Adrenal gland (tissue), 5 donors: ENCODE measurements at regions not wholly inside any gene's neighbourhood (a gene's known extent, or its start where the extent isn't known, plus 50 kb on each side); places are given as distances from the start of the nearest gene placed in this dataset.
"Not testable (repeated sequence)": the region's sequence is repeated elsewhere in the genome, so short reads cannot be mapped to it uniquely, and the experiment has no call there.

Source experiments
- CTCF ChIP-seq, 6 experiments: fragments of 450-650 bp in 4 of 6; fragments of 200-600 bp in 2 of 6; sonication (generic) in 1 of 6; IDR thresholded peaks; 1 replicate in 5 of 6; 2 replicates in 1 of 6; pipeline versions ENCODE4 v1.5.1 to v1.8.0; 2016 to 2021; ENCODE audit warnings: antibody characterized with exemption in 6 of 6, mild to moderate bottlenecking in 2 of 6, moderate library complexity in 1 of 6
- POLR2A ChIP-seq, 2 donors: fragments of 450-650 bp; IDR thresholded peaks; one replicate each; pipeline ENCODE4 v1.6.1; 2017; ENCODE audit warnings: antibody characterized with exemption in 2 of 2, mild to moderate bottlenecking in 2 of 2, moderate library complexity in 1 of 2
- donor health status: DM: no; HTN: no; CAD: no.

- not testable (repeated sequence) for TF ChIP-seq POLR2A, CTCF (IDR thresholded peaks at IDR 0.05)
Observed at GRCh38 chr21:9784201-9784600, 737.2 kb upstream of the TPTE start.
